Fibroblast of mammary gland (primary cell): ENCODE measurements at regions not wholly inside any gene's neighbourhood (a gene's known extent, or its start where the extent isn't known, plus 50 kb on each side); places are given as distances from the start of the nearest gene placed in this dataset.

Source experiments
- DNase-seq: peaks from one replicate; pipeline ENCODE4 v3.0.0-alpha.2; 2010; ENCODE audit warnings: low read depth
- H3K4me3 ChIP-seq: 2 replicates; pipeline ENCODE4 v1.5.1; 2011; ENCODE audit warnings: low read depth, mild to moderate bottlenecking, low read length, moderate library complexity; ENCODE audit not compliant: control insufficient read depth
- TF ChIP-seq, protein P1 (sequence below): conservative IDR thresholded peaks from 2 replicates; pipeline ENCODE4 v1.5.1; 2011; ENCODE audit warnings: low read depth, low read length, inconsistent platforms; ENCODE audit not compliant: control insufficient read depth, insufficient read depth

DNA sequence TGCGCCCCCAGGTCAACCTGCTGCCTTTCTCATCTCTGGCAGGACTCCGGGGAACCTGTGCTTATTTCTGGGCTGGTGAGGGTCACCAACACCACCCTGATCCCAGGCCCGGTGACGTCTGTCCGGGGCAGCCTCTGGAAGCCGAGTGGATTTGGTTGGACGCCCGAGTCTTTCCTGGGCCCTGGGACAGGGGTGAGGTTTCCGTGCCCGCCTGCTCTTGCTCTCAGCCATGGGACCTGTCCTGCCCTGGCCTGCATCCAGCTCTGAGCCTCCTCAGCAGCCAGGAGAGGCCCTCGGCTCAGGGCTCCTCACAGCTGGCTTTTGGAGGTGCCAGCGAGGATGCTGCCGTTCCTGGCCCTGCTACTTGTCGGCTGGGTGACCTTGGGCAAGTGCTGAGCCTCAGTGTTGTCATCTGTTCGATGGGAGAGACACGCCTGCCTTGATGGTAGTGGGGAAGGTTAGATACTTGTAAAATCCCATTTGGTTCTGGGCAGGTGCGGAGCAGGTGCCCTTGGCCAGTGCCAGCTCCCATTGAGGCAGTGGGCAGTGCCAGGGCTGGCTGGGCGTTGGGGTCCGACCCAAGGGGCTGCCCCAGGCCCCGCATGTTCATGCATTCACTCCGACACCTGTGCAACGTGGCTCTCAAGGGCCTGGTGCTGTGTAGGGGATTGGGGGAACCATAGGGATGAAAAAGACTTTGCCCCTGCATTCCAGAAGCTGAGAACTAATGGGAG is 58.9 kb upstream of the THY1 start:
- TF ChIP-seq, protein P1, sequence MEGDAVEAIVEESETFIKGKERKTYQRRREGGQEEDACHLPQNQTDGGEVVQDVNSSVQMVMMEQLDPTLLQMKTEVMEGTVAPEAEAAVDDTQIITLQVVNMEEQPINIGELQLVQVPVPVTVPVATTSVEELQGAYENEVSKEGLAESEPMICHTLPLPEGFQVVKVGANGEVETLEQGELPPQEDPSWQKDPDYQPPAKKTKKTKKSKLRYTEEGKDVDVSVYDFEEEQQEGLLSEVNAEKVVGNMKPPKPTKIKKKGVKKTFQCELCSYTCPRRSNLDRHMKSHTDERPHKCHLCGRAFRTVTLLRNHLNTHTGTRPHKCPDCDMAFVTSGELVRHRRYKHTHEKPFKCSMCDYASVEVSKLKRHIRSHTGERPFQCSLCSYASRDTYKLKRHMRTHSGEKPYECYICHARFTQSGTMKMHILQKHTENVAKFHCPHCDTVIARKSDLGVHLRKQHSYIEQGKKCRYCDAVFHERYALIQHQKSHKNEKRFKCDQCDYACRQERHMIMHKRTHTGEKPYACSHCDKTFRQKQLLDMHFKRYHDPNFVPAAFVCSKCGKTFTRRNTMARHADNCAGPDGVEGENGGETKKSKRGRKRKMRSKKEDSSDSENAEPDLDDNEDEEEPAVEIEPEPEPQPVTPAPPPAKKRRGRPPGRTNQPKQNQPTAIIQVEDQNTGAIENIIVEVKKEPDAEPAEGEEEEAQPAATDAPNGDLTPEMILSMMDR: no peak
- H3K4me3 ChIP-seq: no peak overlapping the region
- DNase-seq: no peak

DNA sequence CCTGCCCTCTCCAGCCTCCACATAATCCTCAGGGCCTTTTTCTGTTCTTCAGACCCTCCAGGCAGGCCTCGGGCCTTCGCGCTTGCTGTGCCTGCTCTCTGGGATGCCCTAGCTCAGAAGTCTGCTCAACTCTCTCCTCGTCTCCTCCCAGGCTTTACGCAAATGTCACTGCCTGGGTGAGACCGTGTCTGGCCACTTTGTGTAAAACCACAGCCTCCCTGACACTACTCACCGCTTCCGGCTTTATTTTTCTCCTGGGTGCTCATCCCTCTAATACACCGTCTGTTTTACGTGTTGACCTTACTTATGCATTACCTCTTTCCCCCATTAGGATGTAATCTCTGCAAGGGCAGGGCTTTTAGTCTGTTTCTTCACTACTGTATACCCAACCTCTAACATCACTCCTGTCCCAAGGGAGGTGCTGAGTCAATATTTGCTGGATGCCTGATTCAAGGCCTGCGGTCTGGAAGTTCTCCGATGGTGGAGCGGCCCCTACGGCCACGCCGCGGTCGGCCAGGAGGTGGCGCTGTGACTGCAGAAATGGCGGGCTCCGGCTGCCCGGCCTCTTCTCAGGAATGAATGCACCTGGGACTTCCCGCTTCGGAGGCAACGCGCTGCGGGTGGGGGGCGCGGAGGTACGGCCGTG is 58.2 kb upstream of the THY1 start:
- TF ChIP-seq, protein P1: peak; percentile 86
- no peak overlapping the region for H3K4me3 ChIP-seq
- DNase-seq: peak; percentile 99

GRCh38 chr11:119480380-119481020 is 57.5 kb upstream of the THY1 start:
- DNase-seq: no peak
- no peak overlapping the region for H3K4me3 ChIP-seq
- TF ChIP-seq, protein P1: no peak

- TF ChIP-seq, protein P1: peak; percentile 53
- DNase-seq: peak; percentile 42
- H3K4me3 ChIP-seq: no peak overlapping the region
These were observed 56.8 kb upstream of the THY1 start for GRCh38 chr11:119479685-119480275.

GRCh38 chr11:119478711-119479285 is 55.8 kb upstream of the THY1 start:
- DNase-seq: no peak
- TF ChIP-seq, protein P1: no peak
- no peak overlapping the region for H3K4me3 ChIP-seq

DNA sequence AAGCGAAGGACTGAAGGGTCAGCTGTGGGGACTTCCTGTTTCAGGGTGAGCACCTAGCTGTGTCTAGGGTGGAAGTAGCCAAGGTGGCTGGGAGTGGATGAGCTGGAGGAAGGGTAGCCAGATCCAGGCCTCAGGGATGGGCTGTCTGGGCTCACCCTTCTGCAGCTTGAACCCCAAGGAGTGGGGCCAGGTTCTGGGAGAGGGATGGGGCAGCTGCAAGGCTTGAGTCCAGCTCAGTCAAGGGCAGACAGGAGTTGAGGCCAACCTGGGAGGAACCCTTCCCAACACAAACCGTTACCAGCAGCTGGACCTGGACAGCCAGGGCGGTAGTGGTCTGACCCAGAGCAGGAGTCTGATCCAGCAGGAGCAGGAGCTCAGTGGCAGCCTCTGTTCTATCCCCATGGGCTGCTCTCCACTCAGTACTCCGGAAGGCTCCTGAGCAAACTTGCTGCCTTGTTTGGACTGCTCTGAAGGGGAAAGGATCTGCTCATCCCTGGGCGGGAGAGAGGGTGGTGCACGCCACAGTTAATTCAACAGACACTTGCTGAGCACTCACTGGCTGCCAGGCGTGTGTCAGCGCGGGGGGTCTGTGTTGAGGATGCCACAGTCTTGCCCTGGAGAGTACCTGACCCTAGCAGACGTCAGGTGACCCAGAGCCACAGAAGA is 53.8 kb upstream of the THY1 start:
- no peak for DNase-seq
- TF ChIP-seq, protein P1: no peak
- H3K4me3 ChIP-seq: no peak overlapping the region
